GM12878 (cell line): ENCODE measurements at regions not wholly inside any gene's neighbourhood (a gene's known extent, or its start where the extent isn't known, plus 50 kb on each side); places are given as distances from the start of the nearest gene placed in this dataset.

Experiments
- ATAC-seq: fragments of 200-7000 bp; cut with Tn5 transposase; 3 replicates; pipeline ENCODE4 v1.9.1; 2020; ENCODE audit warnings: mild to moderate bottlenecking, moderate library complexity
- BruUV-seq: library from RNA; stranded (reverse); fragments of 400-500 nt; replicated peaks from 2 replicates; lab custom pipeline; 2021; lab: Mats Ljungman, UMichigan
- CTCF ChIA-PET: fragments of 300-600 bp; sonication (Branson Sonifier 250); formaldehyde crosslinking; extraction: SDS; loops from one replicate; lab custom pipeline; 2021; ENCODE audit warnings: inconsistent platforms; lab: Yijun Ruan, JAX
- POLR2A ChIA-PET: fragments of 350-600 bp; formaldehyde crosslinking; extraction: SDS; loops from one replicate; lab custom pipeline; 2021; ENCODE audit warnings: inconsistent platforms; lab: Charles Lee
- RAD21 ChIA-PET: fragments of 300-600 bp; sonication (Branson Sonifier 250); formaldehyde crosslinking; loops from one replicate; lab custom pipeline; 2023; ENCODE audit warnings: antibody characterized with exemption; ENCODE audit not compliant: unreplicated experiment; lab: Charles Lee
- SMC1A ChIA-PET: fragments of 300-600 bp; sonication (Branson Sonifier 250); formaldehyde crosslinking; loops from one replicate; lab custom pipeline; 2023; ENCODE audit not compliant: unreplicated experiment, uncharacterized antibody; lab: Charles Lee
- DNase-seq: peaks from one replicate; pipeline ENCODE4 v3.0.0-alpha.2; 2011; ENCODE audit warnings: low read depth, low spot score
- FAIRE-seq: peaks from 3 replicates; lab custom pipeline; 2011; peaks lifted over from hg19 to GRCh38; lab: Jason Lieb, UNC
- H2AFZ ChIP-seq: 2 replicates; pipeline ENCODE4 v1.6.0; 2011; ENCODE audit warnings: low read depth, low read length, control low read depth; ENCODE audit not compliant: control insufficient read depth
- H3K27ac ChIP-seq: 2 replicates; pipeline ENCODE4 v1.5.1; 2011; ENCODE audit warnings: control low read depth; ENCODE audit not compliant: control insufficient read depth, insufficient read depth
- H3K27me3 ChIP-seq, 2 experiments: replicated peaks in 1 of 2; 2 replicates each; pipeline versions ENCODE4 v1.6.0 to v1.6.1; 2011; ENCODE audit warnings: low read length in 1 of 2; ENCODE audit not compliant: control insufficient read depth in 2 of 2, insufficient read depth in 2 of 2
- H3K36me3 ChIP-seq, 2 experiments: 2 replicates each; pipeline ENCODE4 v1.5.1; 2011; ENCODE audit warnings: low read length in 1 of 2; ENCODE audit not compliant: control insufficient read depth in 2 of 2, insufficient read depth in 2 of 2
- H3K4me1 ChIP-seq: 2 replicates; pipeline ENCODE4 v1.6.1; 2011; ENCODE audit warnings: mild to moderate bottlenecking, low read length, moderate library complexity, mixed read lengths; ENCODE audit not compliant: control insufficient read depth, insufficient read depth
- H3K4me2 ChIP-seq: 2 replicates; pipeline ENCODE4 v1.6.0; 2011; ENCODE audit warnings: control low read depth; ENCODE audit not compliant: control insufficient read depth, insufficient read depth
- H3K4me3 ChIP-seq: fragments of 200-600 bp; sonication (generic); 2 replicates; pipeline ENCODE4 v1.5.1; 2016
- H3K79me2 ChIP-seq: 2 replicates; pipeline ENCODE4 v1.6.0; 2011; ENCODE audit warnings: low read length; ENCODE audit not compliant: control insufficient read depth, insufficient read depth
- H3K9ac ChIP-seq: 2 replicates; pipeline ENCODE4 v1.8.0; 2011; ENCODE audit warnings: low read length, control low read depth, mixed read lengths; ENCODE audit not compliant: control insufficient read depth, insufficient read depth
- H3K9me3 ChIP-seq: replicated peaks from 3 replicates; pipeline ENCODE4 v1.5.1; 2011; ENCODE audit warnings: mild to moderate bottlenecking, low read length; ENCODE audit not compliant: control insufficient read depth, insufficient read depth
- H4K20me1 ChIP-seq: 2 replicates; pipeline ENCODE4 v1.6.0; 2011; ENCODE audit not compliant: control insufficient read depth, insufficient read depth
- GATAD2B ChIP-seq: fragments of 450-650 bp; conservative IDR thresholded peaks from 2 replicates; pipeline ENCODE4 v1.6.1; 2017; ENCODE audit warnings: low read depth, mild to moderate bottlenecking, moderate library complexity
- MTA3 ChIP-seq: IDR thresholded peaks from 2 replicates; pipeline ENCODE4 v1.6.1; 2012; ENCODE audit warnings: low read length, inconsistent platforms, borderline replicate concordance
- MYB ChIP-seq: fragments of 150-350 bp; IDR thresholded peaks from 2 replicates; pipeline ENCODE4 v1.6.1; 2014; ENCODE audit warnings: mild to moderate bottlenecking, low read depth, low read length, borderline replicate concordance
- WRNIP1 ChIP-seq: IDR thresholded peaks from 2 replicates; pipeline ENCODE4 v1.6.1; 2011; ENCODE audit warnings: low read depth, low read length, improper control_type of control experiment, borderline replicate concordance
- ZNF274 ChIP-seq: IDR thresholded peaks from one replicate; pipeline ENCODE4 v1.8.0; 2011; ENCODE audit not compliant: insufficient read length, insufficient read depth
- WGBS: methylation state at CpG from one replicate; pipeline ENCODE4 v1.1.6; 2016; ENCODE audit warnings: low lambda C conversion rate; ENCODE audit not compliant: insufficient replicate concordance, insufficient coverage; ENCODE audit errors: missing lambda C conversion rate; 5-methylcytosine and 5-hydroxymethylcytosine counted together
- in situ Hi-C: fragments of 300-500 bp; cut with MboI; formaldehyde crosslinking; loops from 9 replicates; pipeline ENCODE4 v1.14.3; 2018; ENCODE audit warnings: mixed read lengths
- intact Hi-C: fragments of 100-400 bp; cut with micrococcal nuclease; formaldehyde crosslinking; loops from one replicate; pipeline ENCODE4 v1.14.2; 2022; ENCODE audit not compliant: unreplicated experiment
- TF ChIP-seq, protein P1 (sequence below): fragments of 450-650 bp; IDR thresholded peaks from 2 replicates; pipeline ENCODE4 v1.6.1; 2018; ENCODE audit warnings: mild to moderate bottlenecking, low read depth, moderate library complexity; ENCODE audit not compliant: partially characterized antibody
- TF ChIP-seq, protein P2 (sequence below): fragments of 450-650 bp; IDR thresholded peaks from 2 replicates; pipeline ENCODE4 v1.6.1; 2017; ENCODE audit warnings: antibody characterized with exemption, mild to moderate bottlenecking, moderate library complexity
- TF ChIP-seq, protein P3 (sequence below): fragments of 450-650 bp; IDR thresholded peaks from 2 replicates; pipeline ENCODE4 v1.6.1; 2016; ENCODE audit warnings: mild to moderate bottlenecking, moderate library complexity, borderline replicate concordance
- TF ChIP-seq, protein P4 (sequence below): fragments of 450-650 bp; conservative IDR thresholded peaks from 2 replicates; pipeline ENCODE4 v1.6.1; 2017; ENCODE audit warnings: mild to moderate bottlenecking, moderate library complexity
- TF ChIP-seq, protein P5 (sequence below): IDR thresholded peaks from 2 replicates; pipeline ENCODE4 v1.6.1; 2011; ENCODE audit warnings: low read depth, low read length, improper control_type of control experiment, borderline replicate concordance

DNA sequence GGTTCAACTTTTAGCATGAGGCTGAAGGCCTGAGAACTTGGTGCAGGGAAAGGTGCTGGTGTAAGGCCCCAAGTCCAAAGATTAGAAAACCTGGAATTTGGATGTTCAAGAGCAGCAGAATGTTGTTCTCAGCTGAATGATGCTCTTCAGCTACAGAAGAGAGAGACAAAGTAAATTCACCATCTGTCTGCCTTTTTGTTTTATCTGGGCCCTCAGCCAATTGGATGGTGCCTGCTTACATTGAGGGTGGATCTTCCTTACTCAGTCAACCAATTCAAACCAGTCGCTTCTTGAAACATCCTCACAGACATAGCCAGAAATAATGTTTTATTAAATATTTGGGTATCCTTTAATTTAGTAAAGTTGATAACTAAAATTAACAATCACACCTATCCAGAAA, 748.2 kb upstream of the ADAMTS5 start:
- ATAC-seq: no peak
- RAD21 ChIA-PET: no interaction called here
- in situ Hi-C loops (no loop called here), intact Hi-C loops (no loop called here)
- Histone ChIP-seq H4K20me1 (no peaks in the 10 kb centered on the region), H3K79me2 (no peaks in the 10 kb centered on the region), H3K27me3 (no peaks in the 10 kb centered on the region), H3K4me2 (no peak overlapping the region), H3K9ac (no peak overlapping the region), H3K27ac (no peak overlapping the region), H3K36me3 (no peaks in the 10 kb centered on the region), H3K4me1 (no peaks in the 10 kb centered on the region), H3K4me3 (no peak overlapping the region), H3K9me3 (no peaks in the 10 kb centered on the region; the same call in 2 of the 3 replicates), H2AFZ (no peak overlapping the region)
- no TSS peak for BruUV-seq
- TF ChIP-seq, protein P1, sequence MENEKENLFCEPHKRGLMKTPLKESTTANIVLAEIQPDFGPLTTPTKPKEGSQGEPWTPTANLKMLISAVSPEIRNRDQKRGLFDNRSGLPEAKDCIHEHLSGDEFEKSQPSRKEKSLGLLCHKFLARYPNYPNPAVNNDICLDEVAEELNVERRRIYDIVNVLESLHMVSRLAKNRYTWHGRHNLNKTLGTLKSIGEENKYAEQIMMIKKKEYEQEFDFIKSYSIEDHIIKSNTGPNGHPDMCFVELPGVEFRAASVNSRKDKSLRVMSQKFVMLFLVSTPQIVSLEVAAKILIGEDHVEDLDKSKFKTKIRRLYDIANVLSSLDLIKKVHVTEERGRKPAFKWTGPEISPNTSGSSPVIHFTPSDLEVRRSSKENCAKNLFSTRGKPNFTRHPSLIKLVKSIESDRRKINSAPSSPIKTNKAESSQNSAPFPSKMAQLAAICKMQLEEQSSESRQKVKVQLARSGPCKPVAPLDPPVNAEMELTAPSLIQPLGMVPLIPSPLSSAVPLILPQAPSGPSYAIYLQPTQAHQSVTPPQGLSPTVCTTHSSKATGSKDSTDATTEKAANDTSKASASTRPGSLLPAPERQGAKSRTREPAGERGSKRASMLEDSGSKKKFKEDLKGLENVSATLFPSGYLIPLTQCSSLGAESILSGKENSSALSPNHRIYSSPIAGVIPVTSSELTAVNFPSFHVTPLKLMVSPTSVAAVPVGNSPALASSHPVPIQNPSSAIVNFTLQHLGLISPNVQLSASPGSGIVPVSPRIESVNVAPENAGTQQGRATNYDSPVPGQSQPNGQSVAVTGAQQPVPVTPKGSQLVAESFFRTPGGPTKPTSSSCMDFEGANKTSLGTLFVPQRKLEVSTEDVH: no peak
- TF ChIP-seq, protein P2, sequence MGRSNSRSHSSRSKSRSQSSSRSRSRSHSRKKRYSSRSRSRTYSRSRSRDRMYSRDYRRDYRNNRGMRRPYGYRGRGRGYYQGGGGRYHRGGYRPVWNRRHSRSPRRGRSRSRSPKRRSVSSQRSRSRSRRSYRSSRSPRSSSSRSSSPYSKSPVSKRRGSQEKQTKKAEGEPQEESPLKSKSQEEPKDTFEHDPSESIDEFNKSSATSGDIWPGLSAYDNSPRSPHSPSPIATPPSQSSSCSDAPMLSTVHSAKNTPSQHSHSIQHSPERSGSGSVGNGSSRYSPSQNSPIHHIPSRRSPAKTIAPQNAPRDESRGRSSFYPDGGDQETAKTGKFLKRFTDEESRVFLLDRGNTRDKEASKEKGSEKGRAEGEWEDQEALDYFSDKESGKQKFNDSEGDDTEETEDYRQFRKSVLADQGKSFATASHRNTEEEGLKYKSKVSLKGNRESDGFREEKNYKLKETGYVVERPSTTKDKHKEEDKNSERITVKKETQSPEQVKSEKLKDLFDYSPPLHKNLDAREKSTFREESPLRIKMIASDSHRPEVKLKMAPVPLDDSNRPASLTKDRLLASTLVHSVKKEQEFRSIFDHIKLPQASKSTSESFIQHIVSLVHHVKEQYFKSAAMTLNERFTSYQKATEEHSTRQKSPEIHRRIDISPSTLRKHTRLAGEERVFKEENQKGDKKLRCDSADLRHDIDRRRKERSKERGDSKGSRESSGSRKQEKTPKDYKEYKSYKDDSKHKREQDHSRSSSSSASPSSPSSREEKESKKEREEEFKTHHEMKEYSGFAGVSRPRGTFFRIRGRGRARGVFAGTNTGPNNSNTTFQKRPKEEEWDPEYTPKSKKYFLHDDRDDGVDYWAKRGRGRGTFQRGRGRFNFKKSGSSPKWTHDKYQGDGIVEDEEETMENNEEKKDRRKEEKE: no peak
- TF ChIP-seq, protein P3, sequence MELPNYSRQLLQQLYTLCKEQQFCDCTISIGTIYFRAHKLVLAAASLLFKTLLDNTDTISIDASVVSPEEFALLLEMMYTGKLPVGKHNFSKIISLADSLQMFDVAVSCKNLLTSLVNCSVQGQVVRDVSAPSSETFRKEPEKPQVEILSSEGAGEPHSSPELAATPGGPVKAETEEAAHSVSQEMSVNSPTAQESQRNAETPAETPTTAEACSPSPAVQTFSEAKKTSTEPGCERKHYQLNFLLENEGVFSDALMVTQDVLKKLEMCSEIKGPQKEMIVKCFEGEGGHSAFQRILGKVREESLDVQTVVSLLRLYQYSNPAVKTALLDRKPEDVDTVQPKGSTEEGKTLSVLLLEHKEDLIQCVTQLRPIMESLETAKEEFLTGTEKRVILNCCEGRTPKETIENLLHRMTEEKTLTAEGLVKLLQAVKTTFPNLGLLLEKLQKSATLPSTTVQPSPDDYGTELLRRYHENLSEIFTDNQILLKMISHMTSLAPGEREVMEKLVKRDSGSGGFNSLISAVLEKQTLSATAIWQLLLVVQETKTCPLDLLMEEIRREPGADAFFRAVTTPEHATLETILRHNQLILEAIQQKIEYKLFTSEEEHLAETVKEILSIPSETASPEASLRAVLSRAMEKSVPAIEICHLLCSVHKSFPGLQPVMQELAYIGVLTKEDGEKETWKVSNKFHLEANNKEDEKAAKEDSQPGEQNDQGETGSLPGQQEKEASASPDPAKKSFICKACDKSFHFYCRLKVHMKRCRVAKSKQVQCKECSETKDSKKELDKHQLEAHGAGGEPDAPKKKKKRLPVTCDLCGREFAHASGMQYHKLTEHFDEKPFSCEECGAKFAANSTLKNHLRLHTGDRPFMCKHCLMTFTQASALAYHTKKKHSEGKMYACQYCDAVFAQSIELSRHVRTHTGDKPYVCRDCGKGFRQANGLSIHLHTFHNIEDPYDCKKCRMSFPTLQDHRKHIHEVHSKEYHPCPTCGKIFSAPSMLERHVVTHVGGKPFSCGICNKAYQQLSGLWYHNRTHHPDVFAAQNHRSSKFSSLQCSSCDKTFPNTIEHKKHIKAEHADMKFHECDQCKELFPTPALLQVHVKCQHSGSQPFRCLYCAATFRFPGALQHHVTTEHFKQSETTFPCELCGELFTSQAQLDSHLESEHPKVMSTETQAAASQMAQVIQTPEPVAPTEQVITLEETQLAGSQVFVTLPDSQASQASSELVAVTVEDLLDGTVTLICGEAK: no peak
- TF ChIP-seq WRNIP1 (no peak), GATAD2B (no peak), MYB (no peak), MTA3 (no peak), ZNF274 (no peak)
- TF ChIP-seq, protein P4, sequence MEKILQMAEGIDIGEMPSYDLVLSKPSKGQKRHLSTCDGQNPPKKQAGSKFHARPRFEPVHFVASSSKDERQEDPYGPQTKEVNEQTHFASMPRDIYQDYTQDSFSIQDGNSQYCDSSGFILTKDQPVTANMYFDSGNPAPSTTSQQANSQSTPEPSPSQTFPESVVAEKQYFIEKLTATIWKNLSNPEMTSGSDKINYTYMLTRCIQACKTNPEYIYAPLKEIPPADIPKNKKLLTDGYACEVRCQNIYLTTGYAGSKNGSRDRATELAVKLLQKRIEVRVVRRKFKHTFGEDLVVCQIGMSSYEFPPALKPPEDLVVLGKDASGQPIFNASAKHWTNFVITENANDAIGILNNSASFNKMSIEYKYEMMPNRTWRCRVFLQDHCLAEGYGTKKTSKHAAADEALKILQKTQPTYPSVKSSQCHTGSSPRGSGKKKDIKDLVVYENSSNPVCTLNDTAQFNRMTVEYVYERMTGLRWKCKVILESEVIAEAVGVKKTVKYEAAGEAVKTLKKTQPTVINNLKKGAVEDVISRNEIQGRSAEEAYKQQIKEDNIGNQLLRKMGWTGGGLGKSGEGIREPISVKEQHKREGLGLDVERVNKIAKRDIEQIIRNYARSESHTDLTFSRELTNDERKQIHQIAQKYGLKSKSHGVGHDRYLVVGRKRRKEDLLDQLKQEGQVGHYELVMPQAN: no peak
- TF ChIP-seq, protein P5, sequence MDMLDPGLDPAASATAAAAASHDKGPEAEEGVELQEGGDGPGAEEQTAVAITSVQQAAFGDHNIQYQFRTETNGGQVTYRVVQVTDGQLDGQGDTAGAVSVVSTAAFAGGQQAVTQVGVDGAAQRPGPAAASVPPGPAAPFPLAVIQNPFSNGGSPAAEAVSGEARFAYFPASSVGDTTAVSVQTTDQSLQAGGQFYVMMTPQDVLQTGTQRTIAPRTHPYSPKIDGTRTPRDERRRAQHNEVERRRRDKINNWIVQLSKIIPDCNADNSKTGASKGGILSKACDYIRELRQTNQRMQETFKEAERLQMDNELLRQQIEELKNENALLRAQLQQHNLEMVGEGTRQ: no peak
- POLR2A ChIA-PET: no interaction called here
- DNase-seq: no peak
- CTCF ChIA-PET: no interaction called here
- no peak for FAIRE-seq
- WGBS: 0% methylated on average over 1 of the region's 1 CpG
- SMC1A ChIA-PET: no interaction called here
